Trophoblast cell (in vitro differentiated cells and primary cell): ENCODE measurements at regions not wholly inside any gene's neighbourhood (a gene's known extent, or its start where the extent isn't known, plus 50 kb on each side); places are given as distances from the start of the nearest gene placed in this dataset.

Experiments used
- DNase-seq, 2 donors: peaks; one replicate each; pipeline ENCODE4 v3.0.0-alpha.2; 2016
- H2AFZ ChIP-seq: 2 replicates; pipeline ENCODE4 v1.6.1; 2013; ENCODE audit warnings: low read length, moderate library complexity, mild to moderate bottlenecking; ENCODE audit not compliant: insufficient read depth, poor library complexity
- H2AK5ac ChIP-seq: 2 replicates; pipeline ENCODE4 v1.6.1; 2013; ENCODE audit warnings: mild to moderate bottlenecking, low read length
- H2BK120ac ChIP-seq: 2 replicates; pipeline ENCODE4 v1.6.1; 2013; ENCODE audit warnings: low read length, mild to moderate bottlenecking, moderate library complexity; ENCODE audit not compliant: insufficient read depth, poor library complexity
- H2BK12ac ChIP-seq: 2 replicates; pipeline ENCODE4 v1.6.1; 2013; ENCODE audit warnings: mild to moderate bottlenecking, low read length, moderate library complexity
- H2BK5ac ChIP-seq: 2 replicates; pipeline ENCODE4 v1.6.1; 2013; ENCODE audit warnings: low read length, low read depth, moderate library complexity, mild to moderate bottlenecking; ENCODE audit not compliant: poor library complexity
- H3K14ac ChIP-seq: 2 replicates; pipeline ENCODE4 v1.6.1; 2013; ENCODE audit warnings: mild to moderate bottlenecking, low read length
- H3K18ac ChIP-seq: 2 replicates; pipeline ENCODE4 v1.6.1; 2013; ENCODE audit warnings: mild to moderate bottlenecking, low read length
- H3K23ac ChIP-seq: 2 replicates; pipeline ENCODE4 v1.6.1; 2013; ENCODE audit warnings: low read length
- H3K27ac ChIP-seq: 2 replicates; pipeline ENCODE4 v1.5.1; 2013; ENCODE audit warnings: low read depth, mild to moderate bottlenecking, inconsistent platforms, low read length, moderate library complexity
- H3K27me3 ChIP-seq: 2 replicates; pipeline ENCODE4 v1.6.1; 2013; ENCODE audit warnings: inconsistent platforms, mild to moderate bottlenecking, low read length, moderate library complexity; ENCODE audit not compliant: insufficient read depth
- H3K36me3 ChIP-seq, 2 experiments: 1 replicate in 1 of 2; 2 replicates in 1 of 2; pipeline ENCODE4 v1.6.1; 2013; ENCODE audit warnings: low read length in 2 of 2, mild to moderate bottlenecking in 2 of 2, moderate library complexity in 1 of 2; ENCODE audit not compliant: insufficient read depth in 2 of 2, control insufficient read depth in 1 of 2
- H3K4ac ChIP-seq: 2 replicates; pipeline ENCODE4 v1.6.1; 2013; ENCODE audit warnings: low read depth, mild to moderate bottlenecking, low read length, moderate library complexity
- H3K4me1 ChIP-seq, 2 experiments: 1 replicate in 1 of 2; 2 replicates in 1 of 2; pipeline ENCODE4 v1.6.1; 2013; ENCODE audit warnings: low read length in 2 of 2, mild to moderate bottlenecking in 2 of 2, moderate library complexity in 1 of 2; ENCODE audit not compliant: insufficient read depth in 2 of 2, control insufficient read depth in 1 of 2
- H3K4me2 ChIP-seq: 2 replicates; pipeline ENCODE4 v1.6.1; 2013; ENCODE audit warnings: inconsistent platforms, mild to moderate bottlenecking, low read length, moderate library complexity
- H3K4me3 ChIP-seq: 2 replicates; pipeline ENCODE4 v1.5.1; 2013; ENCODE audit warnings: mild to moderate bottlenecking, low read depth, low read length, inconsistent platforms
- H3K79me1 ChIP-seq: one replicate; pipeline ENCODE4 v1.6.1; 2013; ENCODE audit warnings: low read length
- H3K79me2 ChIP-seq: 2 replicates; pipeline ENCODE4 v1.6.1; 2013; ENCODE audit warnings: low read length, mild to moderate bottlenecking; ENCODE audit not compliant: control insufficient read depth, insufficient read depth, poor library complexity
- H3K9ac ChIP-seq: 2 replicates; pipeline ENCODE4 v1.6.1; 2013; ENCODE audit warnings: mild to moderate bottlenecking, low read length
- H3K9me3 ChIP-seq: 2 replicates; pipeline ENCODE4 v1.6.1; 2013; ENCODE audit warnings: low read depth, mild to moderate bottlenecking, control low read depth, inconsistent platforms, low read length; ENCODE audit not compliant: insufficient read depth
- H4K12ac ChIP-seq: 2 replicates; pipeline ENCODE4 v1.6.1; 2013; ENCODE audit warnings: low read depth, mild to moderate bottlenecking, low read length, moderate library complexity
- H4K8ac ChIP-seq: 2 replicates; pipeline ENCODE4 v1.6.1; 2013; ENCODE audit warnings: low read depth, mild to moderate bottlenecking, low read length, moderate library complexity
- H4K91ac ChIP-seq: one replicate; pipeline ENCODE4 v1.6.1; 2013; ENCODE audit warnings: low read depth, mild to moderate bottlenecking, low read length, moderate library complexity
- WGBS: extraction: QIAGEN DNeasy Blood & Tissue Kit; methylation state at CpG from one replicate; pipeline ENCODE4 v1.1.7; 2013; ENCODE audit warnings: missing lambda C conversion rate; ENCODE audit not compliant: insufficient read length, insufficient coverage; ENCODE audit errors: extremely low coverage; 5-methylcytosine and 5-hydroxymethylcytosine counted together

GRCh38 chr3:110479731-110480130, 591.9 kb upstream of the NECTIN3 start:
- Histone ChIP-seq H2BK120ac (no peak overlapping the region), H4K91ac (no peak overlapping the region), H2AFZ (no peak overlapping the region), H3K36me3 (no peaks in the 10 kb centered on the region), H3K4ac (no peak overlapping the region), H3K27me3 (no peaks in the 10 kb centered on the region), H3K79me2 (no peaks in the 10 kb centered on the region), H2BK12ac (no peak overlapping the region), H3K23ac (no peak overlapping the region), H3K14ac (no peak overlapping the region), H4K8ac (no peak overlapping the region), H3K18ac (no peak overlapping the region), H3K9ac (no peak overlapping the region), H3K4me3 (no peak overlapping the region), H2BK5ac (no peak overlapping the region), H3K4me2 (no peak overlapping the region), H3K27ac (no peak overlapping the region), H3K4me1 (no peaks in the 10 kb centered on the region), H2AK5ac (no peak overlapping the region), H4K12ac (no peak overlapping the region), H3K9me3 (no peaks in the 10 kb centered on the region), H3K79me1 (no peaks in the 10 kb centered on the region)
- WGBS = no CpG with 5 or more reads among the region's 2 CpGs
- DNase-seq = no peak

GRCh38 chr3:110485389-110485788, 586.2 kb upstream of the NECTIN3 start:
- no peak overlapping the region for H3K4ac ChIP-seq
- no peak overlapping the region for H3K18ac ChIP-seq
- no peak overlapping the region for H4K8ac ChIP-seq
- no peak overlapping the region for H3K23ac ChIP-seq
- no peak overlapping the region for H3K14ac ChIP-seq
- H3K9me3 ChIP-seq = no peaks in the 10 kb centered on the region
- no CpG with 5 or more reads among the region's 2 CpGs for WGBS
- no peaks in the 10 kb centered on the region for H3K79me1 ChIP-seq
- H2BK12ac ChIP-seq = no peak overlapping the region
- no peak overlapping the region for H2BK120ac ChIP-seq
- H2BK5ac ChIP-seq = no peak overlapping the region
- no peaks in the 10 kb centered on the region for H3K79me2 ChIP-seq
- H2AK5ac ChIP-seq = no peak overlapping the region
- H3K4me3 ChIP-seq = no peak overlapping the region
- no peak overlapping the region for H4K91ac ChIP-seq
- H3K27me3 ChIP-seq = no peaks in the 10 kb centered on the region
- no peak overlapping the region for H3K27ac ChIP-seq
- H3K4me1 ChIP-seq = no peaks in the 10 kb centered on the region
- no peak overlapping the region for H3K9ac ChIP-seq
- H3K36me3 ChIP-seq = peaks cover 0 to 2% of the 10 kb centered on the region in 2 experiments
- DNase-seq = no peak
- no peak overlapping the region for H4K12ac ChIP-seq
- no peak overlapping the region for H3K4me2 ChIP-seq
- H2AFZ ChIP-seq = no peak overlapping the region

GRCh38 chr3:110487840-110488239, 583.8 kb upstream of the NECTIN3 start:
- Histone ChIP-seq H2BK12ac (no peak overlapping the region), H3K9ac (no peak overlapping the region), H2AK5ac (no peak overlapping the region), H3K36me3 (peaks cover 0 to 2% of the 10 kb centered on the region in 2 experiments), H3K9me3 (no peaks in the 10 kb centered on the region), H2BK120ac (no peak overlapping the region), H3K14ac (no peak overlapping the region), H3K4me1 (no peaks in the 10 kb centered on the region), H4K8ac (no peak overlapping the region), H3K79me2 (no peaks in the 10 kb centered on the region), H3K23ac (no peak overlapping the region), H3K18ac (no peak overlapping the region), H3K4me2 (no peak overlapping the region), H3K27me3 (no peaks in the 10 kb centered on the region), H3K27ac (no peak overlapping the region), H4K91ac (no peak overlapping the region), H2AFZ (no peak overlapping the region), H3K79me1 (no peaks in the 10 kb centered on the region), H3K4ac (no peak overlapping the region), H3K4me3 (no peak overlapping the region), H4K12ac (no peak overlapping the region), H2BK5ac (no peak overlapping the region)
- no CpG with 5 or more reads among the region's 1 CpG for WGBS
- no peak for DNase-seq

- Histone ChIP-seq H3K4ac (no peak overlapping the region), H2BK120ac (no peak overlapping the region), H2BK12ac (no peak overlapping the region), H3K79me2 (no peaks in the 10 kb centered on the region), H3K4me3 (no peak overlapping the region), H3K18ac (no peak overlapping the region), H4K91ac (no peak overlapping the region), H2BK5ac (no peak overlapping the region), H3K36me3 (peaks cover 0 to 2% of the 10 kb centered on the region in 2 experiments), H3K4me1 (no peaks in the 10 kb centered on the region), H3K14ac (no peak overlapping the region), H3K9ac (no peak overlapping the region), H2AFZ (no peak overlapping the region), H2AK5ac (no peak overlapping the region), H3K4me2 (no peak overlapping the region), H4K8ac (no peak overlapping the region), H4K12ac (no peak overlapping the region), H3K9me3 (no peaks in the 10 kb centered on the region), H3K27ac (no peak overlapping the region), H3K23ac (no peak overlapping the region), H3K79me1 (no peaks in the 10 kb centered on the region), H3K27me3 (no peaks in the 10 kb centered on the region)
- no CpG with 5 or more reads among the region's 4 CpGs for WGBS
- no peak for DNase-seq
Observed at GRCh38 chr3:110491413-110491812, 580.2 kb upstream of the NECTIN3 start.
